ENCODE measurements at regions not wholly inside any gene's neighbourhood (a gene's known extent, or its start where the extent isn't known, plus 50 kb on each side); places are given as distances from the start of the nearest gene placed in this dataset.

DNA sequence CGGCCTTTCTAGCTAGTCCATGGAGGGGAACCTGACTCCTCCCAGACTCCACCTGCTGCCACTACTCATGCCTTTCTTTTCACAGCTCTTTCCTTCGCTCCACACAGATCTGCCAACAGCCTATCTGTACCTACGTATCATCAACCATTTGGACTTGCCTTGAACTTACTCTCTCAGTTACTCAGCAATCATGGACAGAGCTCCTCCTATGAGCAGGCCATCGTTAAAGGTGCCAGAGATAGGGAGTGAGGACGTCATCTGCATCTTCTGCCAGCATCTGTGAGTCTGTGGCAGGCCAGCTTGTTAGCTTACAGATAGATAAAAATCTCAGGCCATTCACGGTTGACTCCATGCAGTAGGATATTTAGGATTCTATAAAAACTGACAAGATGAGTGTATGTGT lies 162.9 kb upstream of the ZBED5 start:
- Histone ChIP-seq H3K9ac (no peak overlapping the region), H3K27me3 (ENCODE audit: control insufficient read depth, insufficient read depth, low read length) (no peaks in the 10 kb centered on the region), H3K4me1 (no peaks in the 10 kb centered on the region), H2AFZ (no peak overlapping the region), H3K36me3 (ENCODE audit: control insufficient read depth, insufficient read depth, low read length) (no peaks in the 10 kb centered on the region), H3K9me3 (ENCODE audit: control insufficient read depth, low read length) (no peaks in the 10 kb centered on the region), H3K4me2 (ENCODE audit: low read length) (no peak overlapping the region), H3K79me2 (no peaks in the 10 kb centered on the region), H3K27ac (no peak overlapping the region), H3K4me3 (ENCODE audit: low read depth, low read length) (no peak overlapping the region)
- TF ChIP-seq, protein P1, sequence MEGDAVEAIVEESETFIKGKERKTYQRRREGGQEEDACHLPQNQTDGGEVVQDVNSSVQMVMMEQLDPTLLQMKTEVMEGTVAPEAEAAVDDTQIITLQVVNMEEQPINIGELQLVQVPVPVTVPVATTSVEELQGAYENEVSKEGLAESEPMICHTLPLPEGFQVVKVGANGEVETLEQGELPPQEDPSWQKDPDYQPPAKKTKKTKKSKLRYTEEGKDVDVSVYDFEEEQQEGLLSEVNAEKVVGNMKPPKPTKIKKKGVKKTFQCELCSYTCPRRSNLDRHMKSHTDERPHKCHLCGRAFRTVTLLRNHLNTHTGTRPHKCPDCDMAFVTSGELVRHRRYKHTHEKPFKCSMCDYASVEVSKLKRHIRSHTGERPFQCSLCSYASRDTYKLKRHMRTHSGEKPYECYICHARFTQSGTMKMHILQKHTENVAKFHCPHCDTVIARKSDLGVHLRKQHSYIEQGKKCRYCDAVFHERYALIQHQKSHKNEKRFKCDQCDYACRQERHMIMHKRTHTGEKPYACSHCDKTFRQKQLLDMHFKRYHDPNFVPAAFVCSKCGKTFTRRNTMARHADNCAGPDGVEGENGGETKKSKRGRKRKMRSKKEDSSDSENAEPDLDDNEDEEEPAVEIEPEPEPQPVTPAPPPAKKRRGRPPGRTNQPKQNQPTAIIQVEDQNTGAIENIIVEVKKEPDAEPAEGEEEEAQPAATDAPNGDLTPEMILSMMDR (IDR thresholded peaks at IDR 0.05): no peak

DNA sequence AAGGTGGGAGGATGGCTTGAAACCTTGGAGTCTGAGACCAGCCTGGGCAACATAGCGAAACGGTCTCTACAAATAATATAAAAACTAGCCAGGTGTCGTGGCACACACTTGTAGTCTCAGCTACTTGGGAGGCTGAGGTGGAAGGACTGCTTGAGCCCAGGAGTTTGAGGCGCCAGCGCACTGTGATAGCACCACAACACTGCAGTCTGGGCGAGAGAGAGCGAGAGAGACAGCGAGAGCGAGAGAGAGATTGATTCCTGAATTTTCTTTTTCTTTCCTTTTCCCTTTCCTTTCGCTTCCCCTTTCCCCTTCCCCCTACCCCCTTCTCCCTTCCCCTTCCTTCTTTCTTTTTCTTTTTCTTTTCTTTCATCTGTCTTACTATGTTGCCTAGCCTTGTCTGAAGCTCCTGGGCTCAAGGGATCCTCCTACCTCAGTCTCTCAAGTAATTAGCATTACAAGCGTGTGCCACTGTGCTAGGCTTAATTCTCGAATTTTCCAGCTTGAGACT lies 162.4 kb upstream of the ZBED5 start:
- no peak overlapping the region for H2AFZ ChIP-seq
- no peaks in the 10 kb centered on the region for H3K9me3 ChIP-seq (ENCODE audit: control insufficient read depth, low read length)
- H3K79me2 ChIP-seq: no peaks in the 10 kb centered on the region
- no peaks in the 10 kb centered on the region for H3K27me3 ChIP-seq (ENCODE audit: control insufficient read depth, insufficient read depth, low read length)
- H3K27ac ChIP-seq: no peak overlapping the region
- H3K4me3 ChIP-seq (ENCODE audit: low read depth, low read length): no peak overlapping the region
- H3K36me3 ChIP-seq (ENCODE audit: control insufficient read depth, insufficient read depth, low read length): no peaks in the 10 kb centered on the region
- no peaks in the 10 kb centered on the region for H3K4me1 ChIP-seq
- no peak overlapping the region for H3K9ac ChIP-seq
- TF ChIP-seq, protein P1 (IDR thresholded peaks at IDR 0.05): no peak
- no peak overlapping the region for H3K4me2 ChIP-seq (ENCODE audit: low read length)

DNA sequence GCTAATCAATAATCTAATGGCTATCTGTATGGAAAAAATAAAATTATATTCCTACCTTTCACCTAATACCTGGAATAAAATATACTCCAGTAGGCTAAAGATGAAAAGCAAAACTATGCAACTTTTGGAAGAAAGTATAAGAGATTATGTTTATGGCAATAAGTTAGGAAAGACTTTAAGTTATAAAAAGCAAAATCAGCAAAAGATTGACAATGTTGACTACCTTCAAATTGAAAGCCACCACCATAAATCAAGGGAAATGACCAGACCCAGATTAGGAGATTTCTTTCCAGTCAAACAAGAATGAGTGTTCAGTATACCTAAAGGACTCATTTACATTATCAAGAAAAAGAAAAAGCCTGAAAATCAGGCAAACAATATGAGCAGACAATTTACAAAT lies 159.1 kb upstream of the ZBED5 start:
- Histone ChIP-seq H3K79me2 (no peaks in the 10 kb centered on the region), H3K4me3 (ENCODE audit: low read depth, low read length) (no peak overlapping the region), H3K9me3 (ENCODE audit: control insufficient read depth, low read length) (no peaks in the 10 kb centered on the region), H3K27ac (no peak overlapping the region), H3K36me3 (ENCODE audit: control insufficient read depth, insufficient read depth, low read length) (no peaks in the 10 kb centered on the region), H3K4me1 (no peaks in the 10 kb centered on the region), H2AFZ (no peak overlapping the region), H3K27me3 (ENCODE audit: control insufficient read depth, insufficient read depth, low read length) (no peaks in the 10 kb centered on the region), H3K9ac (no peak overlapping the region), H3K4me2 (ENCODE audit: low read length) (no peak overlapping the region)
- TF ChIP-seq, protein P1 (IDR thresholded peaks at IDR 0.05): no peak

DNA sequence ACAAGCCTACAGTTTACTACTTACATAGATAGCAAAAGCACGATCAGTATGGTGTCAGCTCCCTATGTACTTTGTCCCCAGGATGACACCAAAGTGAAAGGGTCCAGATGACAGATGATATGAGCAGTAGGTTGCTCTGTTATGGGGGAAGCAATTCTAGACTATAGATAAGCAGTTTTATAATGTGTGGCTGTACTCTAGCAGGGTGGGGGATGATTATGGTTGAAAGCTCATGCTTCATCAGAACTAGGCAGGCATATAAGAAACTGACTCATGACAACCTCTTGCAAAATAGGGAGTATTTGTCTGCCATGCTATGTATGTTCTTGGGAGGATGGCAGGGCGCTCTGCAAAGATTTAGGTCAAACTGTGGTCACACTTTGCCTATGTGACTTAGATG lies 158.2 kb upstream of the ZBED5 start:
- no peak overlapping the region for H2AFZ ChIP-seq
- no peak overlapping the region for H3K27ac ChIP-seq
- TF ChIP-seq, protein P1 (IDR thresholded peaks at IDR 0.05): no peak
- no peaks in the 10 kb centered on the region for H3K9me3 ChIP-seq (ENCODE audit: control insufficient read depth, low read length)
- H3K4me2 ChIP-seq (ENCODE audit: low read length): no peak overlapping the region
- no peaks in the 10 kb centered on the region for H3K79me2 ChIP-seq
- no peak overlapping the region for H3K9ac ChIP-seq
- no peaks in the 10 kb centered on the region for H3K4me1 ChIP-seq
- no peaks in the 10 kb centered on the region for H3K36me3 ChIP-seq (ENCODE audit: control insufficient read depth, insufficient read depth, low read length)
- no peak overlapping the region for H3K4me3 ChIP-seq (ENCODE audit: low read depth, low read length)
- H3K27me3 ChIP-seq (ENCODE audit: control insufficient read depth, insufficient read depth, low read length): no peaks in the 10 kb centered on the region

DNA sequence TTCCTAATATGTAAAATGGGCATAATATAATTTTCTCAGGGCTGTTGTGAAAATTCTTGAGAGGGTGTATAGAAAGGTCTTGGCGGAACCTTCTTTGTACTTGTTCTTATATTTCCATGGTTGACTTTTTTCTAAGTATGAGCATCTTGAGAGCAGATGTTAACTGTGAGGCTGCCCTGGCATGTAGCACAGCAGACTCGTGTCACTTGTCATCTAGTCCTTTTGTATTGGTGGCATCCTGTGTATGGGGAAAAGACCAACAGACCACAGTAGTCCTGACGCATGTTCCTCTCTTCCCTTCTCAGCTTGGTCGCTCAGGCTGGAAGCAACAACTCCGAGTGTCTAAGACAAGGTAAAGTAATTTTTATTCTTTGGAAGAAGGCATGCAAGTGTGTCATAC lies 153.8 kb upstream of the ZBED5 start:
- Histone ChIP-seq H3K27me3 (ENCODE audit: control insufficient read depth, insufficient read depth, low read length) (no peaks in the 10 kb centered on the region), H3K4me3 (ENCODE audit: low read depth, low read length) (no peak overlapping the region), H3K79me2 (no peaks in the 10 kb centered on the region), H3K4me2 (ENCODE audit: low read length) (no peak overlapping the region), H3K27ac (no peak overlapping the region), H3K4me1 (peaks cover 2% of the 10 kb centered on the region), H3K9ac (no peak overlapping the region), H2AFZ (no peak overlapping the region), H3K9me3 (ENCODE audit: control insufficient read depth, low read length) (no peaks in the 10 kb centered on the region), H3K36me3 (ENCODE audit: control insufficient read depth, insufficient read depth, low read length) (no peaks in the 10 kb centered on the region)
- TF ChIP-seq, protein P1 (IDR thresholded peaks at IDR 0.05): no peak
